HCEC 1CT (cell line): ENCODE measurements at regions not wholly inside any gene's neighbourhood (a gene's known extent, or its start where the extent isn't known, plus 50 kb on each side); places are given as distances from the start of the nearest gene placed in this dataset.
A peak's percentile ranks its signal among the peaks of the same experiment; 100 is the strongest.

Experiments used
- DNase-seq: peaks from one replicate; pipeline ENCODE4 v3.0.0-alpha.2; 2017

GRCh38 chrX:39150621-39151020 lies 349.4 kb downstream of the MID1IP1 start:
- DNase-seq: no peak

- DNase-seq: no peak
Observed at GRCh38 chrX:39152106-39152649, 350.9 kb downstream of the MID1IP1 start.

- no peak for DNase-seq
Observed at GRCh38 chrX:39156051-39156450, 354.8 kb downstream of the MID1IP1 start.

- DNase-seq: no peak
Observed at GRCh38 chrX:39157006-39157405, 355.7 kb downstream of the MID1IP1 start.

GRCh38 chrX:39157796-39158195 lies 356.5 kb downstream of the MID1IP1 start:
- DNase-seq: no peak

- peak; percentile 2 for DNase-seq
Observed at GRCh38 chrX:39158801-39159657, 357.8 kb downstream of the MID1IP1 start.

- no peak for DNase-seq
Observed at GRCh38 chrX:39159921-39160507, 358.8 kb downstream of the MID1IP1 start.

- DNase-seq: no peak
Observed at GRCh38 chrX:39161611-39162255, 360.5 kb downstream of the MID1IP1 start.

- no peak for DNase-seq
Observed at GRCh38 chrX:39162322-39162735, 361.1 kb downstream of the MID1IP1 start.

GRCh38 chrX:39163581-39164126 lies 362.4 kb downstream of the MID1IP1 start:
- DNase-seq: no peak

GRCh38 chrX:39164212-39164611 lies 363.0 kb downstream of the MID1IP1 start:
- no peak for DNase-seq

GRCh38 chrX:39165185-39165584 lies 363.9 kb downstream of the MID1IP1 start:
- DNase-seq: no peak

GRCh38 chrX:39165773-39166172 lies 364.5 kb downstream of the MID1IP1 start:
- no peak for DNase-seq

- DNase-seq: no peak
Observed at GRCh38 chrX:39167791-39168190, 366.5 kb downstream of the MID1IP1 start.

- no peak for DNase-seq
Observed at GRCh38 chrX:39168609-39169008, 367.4 kb downstream of the MID1IP1 start.

GRCh38 chrX:39169976-39170375 lies 368.7 kb downstream of the MID1IP1 start:
- DNase-seq: no peak

GRCh38 chrX:39170464-39170863 lies 369.2 kb downstream of the MID1IP1 start:
- no peak for DNase-seq

GRCh38 chrX:39171686-39172085 lies 370.4 kb downstream of the MID1IP1 start:
- DNase-seq: no peak

- DNase-seq: no peak
Observed at GRCh38 chrX:39174241-39174771, 373.0 kb downstream of the MID1IP1 start.

GRCh38 chrX:39174772-39175417 lies 373.6 kb downstream of the MID1IP1 start:
- no peak for DNase-seq

GRCh38 chrX:39175418-39176057 lies 374.3 kb downstream of the MID1IP1 start:
- DNase-seq: no peak

GRCh38 chrX:39176105-39176504 lies 374.8 kb downstream of the MID1IP1 start:
- no peak for DNase-seq
